Lung (tissue), 11 donors: ENCODE measurements at regions not wholly inside any gene's neighbourhood (a gene's known extent, or its start where the extent isn't known, plus 50 kb on each side); places are given as distances from the start of the nearest gene placed in this dataset.

Source experiments
- ATAC-seq: fragments of 200-7000 bp; cut with Tn5 transposase; one replicate; pipeline ENCODE4 v1.9.1; 2020; ENCODE audit warnings: moderate number of reproducible peaks; ENCODE audit not compliant: insufficient read depth, low FRiP score
- DNase-seq, 3 donors: peaks; one replicate each; pipeline ENCODE4 v3.0.0-alpha.2; 2013 to 2017
- H3K27ac ChIP-seq, 2 donors: one replicate each; pipeline ENCODE4 v1.5.1; 2013; ENCODE audit warnings: mild to moderate bottlenecking in 2 of 2, moderate library complexity in 2 of 2, control low read depth in 1 of 2, inconsistent platforms in 1 of 2, low read depth in 1 of 2, low read length in 1 of 2
- H3K27me3 ChIP-seq, 3 donors: one replicate each; pipeline ENCODE4 v1.5.1; 2013; ENCODE audit warnings: low read length in 2 of 3; ENCODE audit not compliant: control insufficient read depth in 3 of 3, insufficient read depth in 3 of 3
- H3K36me3 ChIP-seq, 4 donors: one replicate each; pipeline ENCODE4 v1.5.1; 2013; ENCODE audit warnings: low read length in 4 of 4, mild to moderate bottlenecking in 1 of 4, moderate library complexity in 1 of 4; ENCODE audit not compliant: control insufficient read depth in 4 of 4, insufficient read depth in 4 of 4
- H3K4me1 ChIP-seq, 5 donors: one replicate each; pipeline ENCODE4 v1.5.1; 2013; ENCODE audit warnings: low read length in 5 of 5, mild to moderate bottlenecking in 2 of 5, moderate library complexity in 1 of 5; ENCODE audit not compliant: control insufficient read depth in 5 of 5, insufficient read depth in 5 of 5
- H3K4me3 ChIP-seq: one replicate; pipeline ENCODE4 v1.5.1; 2013; ENCODE audit warnings: mild to moderate bottlenecking, control low read depth, moderate library complexity
- H3K9ac ChIP-seq, 2 donors: one replicate each; pipeline ENCODE4 v1.5.1; 2013; ENCODE audit warnings: low read length in 2 of 2, control low read depth in 1 of 2; ENCODE audit not compliant: insufficient read depth in 1 of 2
- H3K9me3 ChIP-seq, 4 donors: one replicate each; pipeline ENCODE4 v1.5.1; 2013; ENCODE audit warnings: low read length in 3 of 4, mild to moderate bottlenecking in 1 of 4, moderate library complexity in 1 of 4; ENCODE audit not compliant: control insufficient read depth in 4 of 4, insufficient read depth in 3 of 4
- CTCF ChIP-seq: IDR thresholded peaks from 2 replicates; pipeline ENCODE4 v1.5.1; 2012; ENCODE audit warnings: mild to moderate bottlenecking; ENCODE audit errors: control extremely low read depth, extremely low read depth
- WGBS, 2 donors: extraction: QIAGEN DNeasy Blood & Tissue Kit; methylation state at CpG; one replicate each; pipeline ENCODE4 v1.1.7; 2013; 5-methylcytosine and 5-hydroxymethylcytosine counted together
- donor health status: control.
- donor health status: control.
- donor health status: Bipolar disorder and iron deficiency.
- donor health status: healthy.
- donor health status: DM: yes; HTN: yes; CAD: no.

GRCh38 chr9:27861887-27862286, 288.6 kb upstream of the C9orf72 start:
- Histone ChIP-seq H3K4me1 (peaks cover 0 to 9% (median 3%) of the 10 kb centered on the region in 5 donors), H3K36me3 (no peaks in the 10 kb centered on the region), H3K9me3 (peaks cover 0 to 2% (median 0%) of the 10 kb centered on the region in 4 donors), H3K4me3 (no peak overlapping the region), H3K27ac (no peak overlapping the region), H3K27me3 (no peaks in the 10 kb centered on the region), H3K9ac (no peak overlapping the region)
- ATAC-seq, result no peak
- no peak for TF ChIP-seq CTCF
- DNase-seq, result no peak
- WGBS, 2 donors, result 55 to 59% methylated on average over 3 of the region's 3 CpGs

GRCh38 chr9:27864644-27865438, 291.6 kb upstream of the C9orf72 start:
- peak; percentile 70 for ATAC-seq
- no peak overlapping the region for H3K4me3 ChIP-seq
- 28 to 38% methylated on average over 7 of the region's 7 CpGs for WGBS, 2 donors

GRCh38 chr9:27866741-27867140, 293.5 kb upstream of the C9orf72 start:
- 87 to 92% methylated on average over 4 of the region's 4 CpGs for WGBS, 2 donors
- no peak overlapping the region for H3K9ac ChIP-seq
- no peak for ATAC-seq
- peaks cover 0 to 2% (median 0%) of the 10 kb centered on the region in 4 donors for H3K9me3 ChIP-seq
- H3K36me3 ChIP-seq, result no peaks in the 10 kb centered on the region
- H3K27me3 ChIP-seq, result no peaks in the 10 kb centered on the region
- H3K4me3 ChIP-seq, result no peak overlapping the region
- H3K27ac ChIP-seq, result no peak overlapping the region
- TF ChIP-seq CTCF, result no peak
- DNase-seq, result no peak
- peaks cover 0 to 9% (median 3%) of the 10 kb centered on the region in 5 donors for H3K4me1 ChIP-seq

More at GRCh38 chr9:27864644-27865438, 291.6 kb upstream of the C9orf72 start:
- Histone ChIP-seq H3K4me1 (peaks cover 0 to 9% (median 3%) of the 10 kb centered on the region in 5 donors), H3K27ac (no peak overlapping the region), H3K9me3 (peaks cover 0 to 2% (median 0%) of the 10 kb centered on the region in 4 donors), H3K9ac (peak overlapping the region in 1 of 2 donors; percentile 8), H3K27me3 (no peaks in the 10 kb centered on the region), H3K36me3 (no peaks in the 10 kb centered on the region)
- no peak for TF ChIP-seq CTCF
- DNase-seq, result peak; percentile 30 to 65 (median 54)
